HG02571 (cell line): ENCODE measurements at regions not wholly inside any gene's neighbourhood (a gene's known extent, or its start where the extent isn't known, plus 50 kb on each side); places are given as distances from the start of the nearest gene placed in this dataset.
A peak's percentile ranks its signal among the peaks of the same experiment; 100 is the strongest.
"Not testable (repeated sequence)": the region's sequence is repeated elsewhere in the genome, so short reads cannot be mapped to it uniquely, and the experiment has no call there.

Experiments used
- ATAC-seq: cut with Tn5 transposase; IDR thresholded peaks from one replicate; pipeline ENCODE4 v1.9.1; 2021; ENCODE audit warnings: mild to moderate bottlenecking, moderate library complexity; ENCODE audit not compliant: unreplicated experiment

DNA sequence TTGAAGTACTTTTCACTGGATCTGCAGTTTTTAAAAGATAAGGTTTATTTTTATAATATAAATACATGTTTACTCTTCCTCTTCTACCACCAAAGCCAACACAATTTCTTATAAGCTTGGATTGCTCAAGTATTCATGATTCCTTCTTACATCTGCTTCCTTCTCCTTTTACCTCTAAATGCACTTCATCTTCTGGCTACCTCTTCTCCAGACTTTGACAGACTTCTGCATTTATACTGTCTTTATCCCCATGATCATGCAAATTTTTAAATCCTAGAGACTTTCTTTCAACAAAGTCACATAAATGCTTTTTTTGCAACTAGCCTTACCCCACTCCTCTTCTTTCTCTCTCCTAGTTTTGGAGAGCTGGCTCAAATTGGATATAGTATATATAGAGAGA lies 142.9 kb downstream of the TFAP2B start:
- ATAC-seq, result no peak

- no peak for ATAC-seq
Measured at GRCh38 chr6:50962213-50962759, 143.6 kb downstream of the TFAP2B start.

DNA sequence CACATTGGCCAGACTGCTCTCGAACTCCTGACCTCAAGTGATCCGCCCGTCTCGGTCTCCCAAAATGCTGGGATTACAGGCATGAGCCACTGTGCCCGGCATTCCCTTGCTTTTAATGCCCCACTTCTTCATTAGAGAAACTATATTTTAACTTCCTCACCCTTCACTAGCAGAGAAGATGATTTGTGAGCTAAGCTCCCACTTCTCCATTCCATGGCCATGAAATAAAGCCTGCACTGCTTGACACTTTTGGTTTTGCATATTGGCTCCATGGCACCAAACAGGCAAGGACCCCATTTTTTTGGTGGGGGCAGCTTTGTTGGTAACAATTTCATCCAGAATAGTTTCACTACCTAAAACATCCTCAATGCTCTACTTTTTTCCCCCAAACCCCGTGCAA lies 145.3 kb downstream of the TFAP2B start:
- ATAC-seq, result no peak

GRCh38 chr6:50965495-50965894 lies 146.8 kb downstream of the TFAP2B start:
- ATAC-seq, result no peak

- peak; percentile 86 for ATAC-seq
Measured at GRCh38 chr6:50966532-50966931, 147.9 kb downstream of the TFAP2B start.

DNA sequence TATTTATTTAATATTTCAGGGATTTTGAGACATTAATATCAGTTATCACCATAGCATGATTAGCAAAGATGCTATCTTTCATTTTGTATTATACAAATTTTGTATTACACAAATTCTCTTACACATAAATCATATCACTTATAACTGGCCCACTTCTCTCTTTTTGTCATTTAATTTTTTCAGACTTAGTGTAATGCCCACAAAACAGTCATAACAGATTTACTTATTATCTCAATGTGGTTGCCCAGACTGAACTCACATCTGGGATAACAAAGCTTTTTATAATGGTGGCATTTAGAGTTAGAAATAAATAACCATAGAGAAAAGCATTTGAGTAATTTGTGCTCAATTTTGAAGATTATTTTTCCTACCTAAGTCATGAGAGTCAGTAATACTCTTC lies 148.3 kb downstream of the TFAP2B start:
- ATAC-seq, result no peak

DNA sequence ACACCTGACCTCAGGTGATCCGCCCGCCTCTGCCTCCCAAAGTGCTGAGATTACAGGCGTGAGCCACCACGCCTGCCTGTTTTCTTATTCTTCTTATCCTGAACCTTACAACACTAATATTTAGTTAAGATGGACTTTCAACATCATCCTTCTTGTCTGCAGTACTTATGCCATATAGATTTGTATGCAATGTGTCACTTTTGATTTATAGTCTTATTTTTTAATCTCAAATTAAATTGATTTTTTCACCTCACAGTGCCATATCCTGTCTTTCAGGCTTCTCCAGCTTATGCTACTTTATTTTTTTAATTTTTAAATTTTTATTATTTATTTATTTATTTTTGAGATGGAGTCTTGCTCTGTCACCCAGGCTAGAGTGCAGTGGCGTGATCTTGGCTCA lies 149.6 kb downstream of the TFAP2B start:
- ATAC-seq, result not testable (repeated sequence)

- ATAC-seq, result no peak
Measured at GRCh38 chr6:50970908-50971307, 152.2 kb downstream of the TFAP2B start.

DNA sequence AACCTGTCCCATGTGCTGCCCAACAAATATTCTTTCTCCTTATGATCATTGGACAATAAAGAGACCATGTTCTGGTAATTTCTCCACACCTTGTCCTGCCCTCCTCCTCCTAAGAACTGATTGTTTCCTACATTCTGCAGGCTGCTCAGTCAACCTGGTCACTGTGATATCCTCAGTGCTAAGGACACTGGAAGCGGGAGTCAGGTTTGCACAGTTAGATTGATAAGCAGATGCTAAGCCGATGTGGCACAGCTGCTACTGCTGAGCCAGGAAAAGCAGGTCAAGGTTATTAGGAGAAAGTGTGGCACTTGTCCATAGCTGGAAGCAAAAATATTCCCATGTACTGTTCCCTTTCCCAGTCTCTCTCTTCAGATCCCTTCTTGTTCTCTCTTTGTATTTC lies 154.8 kb downstream of the TFAP2B start:
- no peak for ATAC-seq

DNA sequence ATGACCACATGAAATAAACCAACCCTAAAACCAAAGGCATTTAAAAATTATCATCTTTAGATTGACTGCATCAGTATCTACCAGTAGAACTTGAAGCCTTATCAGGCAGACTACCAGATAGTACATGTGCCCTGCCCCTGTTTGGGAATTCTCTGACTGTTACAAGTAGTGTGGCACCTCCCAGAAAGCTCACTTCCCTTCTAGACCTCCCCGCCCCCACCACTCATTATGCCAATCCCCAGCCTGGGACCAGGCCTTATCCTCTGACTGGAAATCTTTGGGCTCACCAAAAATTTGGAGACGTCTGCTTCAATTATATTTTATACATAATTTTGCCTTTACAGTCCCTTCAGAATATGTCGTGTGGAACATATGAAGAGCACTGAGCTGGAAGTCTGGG lies 155.6 kb downstream of the TFAP2B start:
- no peak for ATAC-seq

DNA sequence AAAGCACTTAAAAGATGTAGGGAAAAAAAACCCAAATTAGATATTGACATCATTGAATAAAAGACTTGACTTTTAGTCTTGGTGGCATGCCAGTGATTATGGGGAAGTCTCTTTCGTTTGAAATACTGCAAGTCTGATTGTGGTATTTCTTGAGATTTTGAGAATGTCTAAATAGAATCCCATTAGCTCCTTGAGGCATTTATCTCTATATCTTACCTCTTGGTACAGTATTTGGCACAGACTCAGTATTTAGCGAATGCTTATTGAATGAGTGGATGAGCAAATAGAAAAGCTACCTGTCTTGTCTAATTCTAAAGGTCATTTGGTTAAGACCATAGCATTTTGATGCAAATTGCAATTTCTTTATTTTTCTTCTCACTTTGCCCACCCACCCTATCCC lies 156.5 kb downstream of the TFAP2B start:
- no peak for ATAC-seq

DNA sequence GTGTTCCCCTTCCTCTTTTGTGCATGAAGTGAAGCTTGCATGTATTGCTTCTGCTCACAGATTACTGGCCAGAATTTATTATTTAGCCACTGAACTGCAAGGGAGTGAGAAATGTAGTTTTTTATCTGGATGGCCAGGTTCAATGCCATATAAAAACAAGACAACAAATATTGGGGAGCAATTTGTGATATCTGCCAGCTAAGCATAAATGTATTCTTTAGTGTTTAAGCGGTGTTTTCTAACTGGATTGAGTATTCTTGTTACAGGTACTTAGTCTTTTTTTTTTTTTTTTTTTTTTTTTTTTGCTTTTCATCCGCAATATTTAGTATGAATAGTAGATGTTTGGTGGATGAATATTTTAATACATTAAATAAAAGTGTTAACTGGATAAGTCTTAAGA lies 158.2 kb downstream of the TFAP2B start:
- no peak for ATAC-seq

DNA sequence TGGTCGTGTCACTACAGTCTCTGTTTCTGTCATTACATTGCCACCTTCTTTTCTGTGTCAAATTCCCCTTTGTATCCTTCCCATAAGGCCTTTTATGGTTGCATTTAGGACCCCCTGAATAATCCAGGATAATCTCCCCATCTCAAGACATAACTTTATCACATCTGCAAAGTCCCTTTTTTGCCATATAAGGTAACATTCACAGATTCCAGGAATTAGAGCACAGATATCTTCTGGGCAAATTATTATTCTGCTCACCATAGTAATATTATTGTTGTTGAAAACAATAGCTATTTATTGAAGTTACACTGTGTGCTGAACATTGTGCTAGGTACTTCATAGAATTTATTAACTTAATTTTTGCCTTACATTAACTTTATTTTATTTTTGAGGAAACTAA lies 159.1 kb downstream of the TFAP2B start:
- no peak for ATAC-seq

DNA sequence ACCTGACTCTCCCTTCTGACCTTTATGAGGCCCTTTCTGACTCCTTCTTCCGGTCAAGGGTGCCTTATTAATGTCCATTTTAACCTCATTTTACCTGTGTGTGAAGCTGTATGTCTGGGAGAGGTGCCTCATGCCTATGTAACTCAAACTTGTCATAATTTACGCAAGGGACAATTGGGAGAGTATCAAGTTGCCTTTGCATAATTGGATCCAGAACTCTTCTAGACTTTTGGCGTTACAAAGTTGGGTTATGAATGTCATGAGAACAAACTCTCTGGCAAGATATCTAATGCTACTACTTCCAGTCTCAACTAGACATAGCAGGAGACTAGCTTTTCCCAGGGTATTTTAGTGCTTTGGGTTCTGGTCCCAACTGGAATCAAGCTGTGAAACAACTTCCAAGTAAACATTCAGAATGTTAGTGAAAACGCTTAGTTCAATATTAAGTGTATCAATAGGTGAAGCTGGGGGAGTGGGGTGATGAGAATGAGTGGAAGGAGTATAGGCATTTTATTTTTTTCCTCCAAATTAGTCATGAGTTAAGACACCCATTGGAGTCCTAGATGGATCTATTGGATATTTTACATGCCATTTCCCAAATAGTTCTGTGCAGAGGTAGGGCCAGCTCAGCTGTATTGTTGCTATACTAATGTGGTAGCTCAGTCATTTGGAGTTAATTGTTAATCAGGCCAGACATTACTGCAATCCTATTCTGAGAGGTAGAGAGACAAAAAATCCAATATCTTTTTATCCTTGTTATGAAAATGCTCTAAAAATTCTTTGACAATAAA lies 159.9 kb downstream of the TFAP2B start:
- no peak for ATAC-seq

- ATAC-seq, result no peak
Measured at GRCh38 chr6:50979171-50979525, 160.5 kb downstream of the TFAP2B start.

DNA sequence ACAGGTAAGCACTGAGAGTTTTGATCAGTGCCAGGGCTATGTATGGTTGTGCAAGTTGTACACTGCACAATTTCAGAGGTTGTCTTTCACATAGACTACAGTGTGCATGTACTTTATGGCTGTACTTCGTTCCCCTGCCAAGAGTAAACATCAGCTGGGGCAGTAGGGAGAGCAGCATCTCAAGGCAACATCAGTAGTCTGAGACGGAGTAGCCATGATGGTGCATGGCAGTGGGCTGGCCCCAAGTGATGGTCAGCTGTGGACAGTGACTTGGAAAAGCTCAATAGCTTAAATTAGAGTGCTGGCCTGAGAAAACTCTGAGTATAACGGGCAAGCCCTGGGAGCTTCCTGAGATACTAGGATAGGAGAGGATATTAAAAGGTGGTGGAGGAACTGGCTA lies 165.5 kb downstream of the TFAP2B start:
- no peak for ATAC-seq

DNA sequence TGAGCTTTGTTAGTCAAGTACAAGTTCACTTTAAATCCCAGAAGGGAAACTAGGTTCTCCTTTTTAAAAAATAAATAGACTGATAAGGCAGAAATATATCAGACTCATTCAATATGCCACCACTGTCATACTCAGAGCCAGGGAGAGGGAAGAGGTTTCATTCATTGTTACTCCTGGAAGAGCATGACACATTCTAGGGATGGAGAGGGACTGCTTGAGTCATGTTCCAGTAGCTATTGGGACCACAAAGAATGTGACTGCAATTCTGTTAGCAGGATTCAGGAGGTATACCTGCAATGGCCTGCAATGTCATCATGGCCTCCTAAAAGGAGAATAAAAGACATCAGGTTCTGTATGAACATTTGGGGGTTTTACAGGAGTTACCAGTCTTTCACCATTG lies 167.6 kb downstream of the TFAP2B start:
- no peak for ATAC-seq

DNA sequence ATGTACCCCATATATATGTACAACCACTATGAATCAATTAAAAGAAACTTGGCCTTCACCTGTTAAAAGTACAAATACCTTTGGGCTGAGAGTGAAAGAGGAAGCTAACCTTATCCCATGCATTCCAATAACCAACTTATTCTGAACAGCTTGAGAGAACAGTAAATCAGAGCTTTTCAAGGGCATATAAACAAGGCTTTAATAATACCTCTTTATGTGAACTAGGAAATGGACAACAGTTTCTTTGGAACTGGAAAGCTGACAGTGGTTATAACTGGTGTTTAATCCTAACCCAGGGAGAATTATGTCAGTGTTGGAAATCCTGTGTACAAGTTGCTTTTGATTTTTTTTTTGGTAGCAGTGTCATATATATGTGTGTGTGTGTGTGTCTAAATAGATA lies 170.5 kb downstream of the TFAP2B start:
- no peak for ATAC-seq

DNA sequence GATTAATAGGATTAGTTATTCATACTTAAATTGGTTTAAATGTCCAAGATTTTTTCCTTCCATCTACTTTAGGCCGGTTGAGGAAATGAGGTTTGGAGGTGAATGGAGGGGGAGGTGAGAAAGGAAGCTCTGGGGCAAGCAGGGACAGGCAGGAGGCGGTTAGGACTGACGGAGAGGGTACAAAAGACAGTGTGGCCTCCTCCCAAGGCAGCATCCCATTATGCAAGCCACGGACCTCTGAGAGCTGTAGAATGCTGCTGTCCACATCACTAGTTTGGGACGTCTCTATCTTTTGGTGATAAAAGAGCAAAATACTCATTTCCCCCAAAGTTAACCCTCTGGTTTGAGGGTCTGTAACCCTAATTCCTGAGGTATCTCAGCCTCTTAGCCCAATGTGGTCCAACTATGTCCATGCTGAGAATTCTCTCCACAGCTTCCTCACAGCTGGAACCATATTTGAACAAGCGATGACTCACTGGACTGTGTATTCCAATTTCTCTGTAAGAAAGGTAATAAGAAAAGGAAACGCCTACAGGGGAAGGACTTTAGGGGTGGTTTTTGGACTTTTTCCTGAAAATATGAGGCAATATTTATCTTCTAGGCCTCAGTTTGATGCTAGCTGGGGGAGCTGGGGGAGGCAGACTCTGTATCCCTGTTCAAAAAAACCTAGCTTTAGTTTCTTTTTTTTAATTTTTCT lies 172.2 kb downstream of the TFAP2B start:
- ATAC-seq, result no peak

DNA sequence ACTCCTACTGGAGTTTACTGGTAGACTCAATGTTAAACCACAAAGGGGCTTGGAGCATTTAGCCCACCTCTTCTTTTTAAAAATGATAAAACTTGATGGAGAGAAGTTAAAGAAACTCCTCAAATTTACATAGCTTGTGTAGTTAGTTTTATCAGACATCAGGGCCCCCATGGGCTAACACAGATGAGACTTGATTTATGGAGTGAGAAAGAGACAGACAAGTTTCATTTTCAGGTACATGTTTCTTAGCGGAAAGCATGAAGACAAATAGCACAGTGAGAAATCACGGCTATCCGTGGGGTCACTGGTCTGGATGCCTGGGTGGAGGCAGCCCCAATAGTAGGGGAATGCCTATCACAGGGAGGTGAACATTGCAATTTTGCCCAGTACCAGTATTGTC lies 173.6 kb downstream of the TFAP2B start:
- ATAC-seq, result no peak

DNA sequence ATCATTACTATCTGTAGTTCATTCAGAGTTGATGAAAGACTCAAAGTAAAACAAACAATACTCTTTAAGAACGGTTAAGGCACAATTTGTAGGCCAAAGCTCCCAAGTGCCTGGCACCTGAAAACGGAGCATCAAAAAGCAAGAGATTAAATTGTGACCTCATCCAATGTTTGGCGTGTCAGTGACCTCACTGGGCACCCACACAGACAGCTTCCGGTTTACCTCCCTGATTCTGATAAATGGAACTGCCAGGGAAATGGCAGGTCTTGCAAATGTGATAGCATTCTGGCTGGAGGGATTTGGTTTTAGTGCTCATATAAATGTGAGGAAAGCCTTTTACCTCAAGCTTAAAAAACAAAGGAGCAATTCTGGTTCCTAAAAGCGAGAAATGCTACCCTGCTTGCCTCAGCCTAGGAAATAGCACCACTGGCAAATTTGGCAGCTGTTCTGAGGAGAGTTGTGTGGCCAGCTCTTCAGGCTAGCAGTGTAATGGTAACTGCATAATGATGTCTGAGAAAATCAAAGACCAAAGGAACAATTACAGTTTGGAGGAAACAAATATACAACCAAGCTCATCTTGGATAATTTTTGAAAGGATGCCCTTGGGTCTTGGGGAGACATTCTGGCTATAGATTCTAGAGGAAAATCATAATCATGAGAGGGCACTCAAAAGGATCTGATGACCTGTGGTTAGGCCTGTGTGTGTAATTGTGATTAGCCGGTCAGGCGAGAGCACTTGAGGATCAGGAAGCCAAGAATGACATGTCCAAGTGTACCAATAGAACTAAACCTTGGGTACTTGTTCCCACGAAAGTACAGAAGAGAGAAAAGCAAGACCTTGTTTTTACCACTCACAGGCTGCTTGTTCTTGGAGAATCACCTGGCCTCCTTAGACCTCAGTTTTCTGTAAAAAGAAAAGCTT lies 174.3 kb downstream of the TFAP2B start:
- no peak for ATAC-seq
